GM19043 (cell line): ENCODE measurements at regions not wholly inside any gene's neighbourhood (a gene's known extent, or its start where the extent isn't known, plus 50 kb on each side); places are given as distances from the start of the nearest gene placed in this dataset.
"Not testable (repeated sequence)": the region's sequence is repeated elsewhere in the genome, so short reads cannot be mapped to it uniquely, and the experiment has no call there.

Experiments
- ATAC-seq: cut with Tn5 transposase; IDR thresholded peaks from one replicate; pipeline ENCODE4 v1.9.1; 2021; ENCODE audit warnings: low read depth; ENCODE audit not compliant: unreplicated experiment

GRCh38 chr12:118534003-118534402 is 157.6 kb downstream of the SUDS3 start:
- no peak for ATAC-seq

GRCh38 chr12:118536306-118536906 is 160.1 kb downstream of the SUDS3 start:
- ATAC-seq, result no peak

DNA sequence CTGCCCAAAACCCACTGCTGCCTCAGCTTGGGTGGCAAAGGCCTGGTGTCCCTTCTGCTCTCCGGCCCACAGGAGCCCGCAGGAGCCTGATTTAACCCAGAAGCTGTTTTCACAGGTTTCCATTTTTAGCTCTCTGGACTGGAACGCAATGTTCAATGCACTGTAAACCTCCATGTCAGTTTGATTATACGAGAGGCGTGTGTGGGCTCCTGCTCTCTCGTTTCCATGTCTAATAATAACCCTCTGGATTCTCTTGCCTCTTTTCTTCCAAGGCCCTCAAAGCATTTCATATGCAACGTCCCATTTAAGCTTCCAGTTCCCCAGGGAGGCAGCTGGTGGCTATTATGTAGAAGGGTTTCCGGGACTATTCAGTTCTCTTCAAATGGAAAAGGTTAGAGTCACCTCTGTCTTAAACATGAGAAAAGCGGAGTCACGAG is 161.1 kb downstream of the SUDS3 start:
- ATAC-seq, result no peak

GRCh38 chr12:118541071-118541470 is 164.7 kb downstream of the SUDS3 start:
- no peak for ATAC-seq

DNA sequence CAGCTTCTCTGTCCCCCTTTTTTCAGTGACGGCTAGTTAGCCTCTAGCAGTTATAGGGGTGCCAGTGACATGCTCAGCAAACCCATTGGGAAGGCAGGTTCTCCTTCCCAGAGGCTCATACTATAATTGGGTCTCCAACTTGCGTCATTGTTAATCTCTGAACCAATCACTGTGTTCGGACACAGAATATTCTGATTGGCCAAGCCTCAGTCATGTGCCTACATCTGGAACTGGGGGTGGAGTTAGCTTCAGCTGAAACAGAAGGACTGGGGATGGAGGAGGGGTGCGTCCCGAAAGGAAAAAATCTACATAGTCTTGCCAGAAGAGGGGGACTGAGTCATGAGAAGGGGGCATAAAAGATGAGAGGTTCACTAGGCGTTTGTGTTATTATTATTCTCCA is 165.6 kb downstream of the SUDS3 start:
- no peak for ATAC-seq

GRCh38 chr12:118543651-118544050 is 167.3 kb downstream of the SUDS3 start:
- no peak for ATAC-seq

GRCh38 chr12:118544569-118544968 is 168.2 kb downstream of the SUDS3 start:
- no peak for ATAC-seq

- ATAC-seq, result not testable (repeated sequence)
Observed at GRCh38 chr12:118547606-118548005, 171.3 kb downstream of the SUDS3 start.

GRCh38 chr12:118548887-118549509 is 172.6 kb downstream of the SUDS3 start:
- no peak for ATAC-seq

- ATAC-seq, result no peak
Observed at GRCh38 chr12:118549510-118549980, 173.2 kb downstream of the SUDS3 start.

GRCh38 chr12:118553856-118554504 is 177.6 kb downstream of the SUDS3 start:
- ATAC-seq, result no peak

DNA sequence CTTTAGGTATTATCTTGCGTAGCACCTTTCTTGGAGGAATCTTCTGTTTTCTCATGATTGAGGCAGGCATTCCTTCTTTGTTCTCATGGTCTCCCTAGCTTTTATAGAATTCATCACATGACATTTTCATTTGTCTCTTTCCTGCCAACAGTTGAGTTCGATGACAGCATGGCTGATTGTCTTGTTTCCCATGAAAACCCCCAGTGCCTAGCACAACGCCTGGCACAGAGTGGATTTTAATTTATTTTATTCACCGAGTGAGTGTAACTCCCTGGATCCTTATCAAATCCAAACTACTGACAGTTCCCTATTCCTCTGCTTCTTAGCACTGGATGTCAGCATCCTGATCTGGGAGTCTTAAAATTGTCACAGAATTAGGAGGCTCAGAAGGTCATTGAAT is 182.6 kb downstream of the SUDS3 start:
- no peak for ATAC-seq

GRCh38 chr12:118560733-118561132 is 184.4 kb downstream of the SUDS3 start:
- ATAC-seq, result no peak

DNA sequence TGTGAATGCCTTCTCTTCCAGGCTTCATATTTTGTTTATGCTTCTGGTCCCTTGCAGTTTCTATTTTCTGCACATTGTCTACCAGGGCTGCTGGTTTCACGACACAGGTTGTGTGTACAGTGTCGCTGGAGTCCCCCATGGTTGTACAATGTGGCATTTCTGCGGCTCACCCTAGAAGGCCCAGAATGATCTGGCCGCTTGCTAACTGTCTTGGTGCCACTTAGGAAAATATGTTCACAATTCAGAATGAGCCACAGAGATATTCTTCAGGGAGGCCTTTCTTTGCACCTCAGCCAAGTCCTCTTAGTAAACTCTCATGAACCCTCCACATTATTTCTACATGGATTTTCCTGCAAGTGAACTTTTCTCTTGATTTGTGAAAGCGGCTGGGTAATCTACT is 195.4 kb downstream of the SUDS3 start:
- ATAC-seq, result no peak

DNA sequence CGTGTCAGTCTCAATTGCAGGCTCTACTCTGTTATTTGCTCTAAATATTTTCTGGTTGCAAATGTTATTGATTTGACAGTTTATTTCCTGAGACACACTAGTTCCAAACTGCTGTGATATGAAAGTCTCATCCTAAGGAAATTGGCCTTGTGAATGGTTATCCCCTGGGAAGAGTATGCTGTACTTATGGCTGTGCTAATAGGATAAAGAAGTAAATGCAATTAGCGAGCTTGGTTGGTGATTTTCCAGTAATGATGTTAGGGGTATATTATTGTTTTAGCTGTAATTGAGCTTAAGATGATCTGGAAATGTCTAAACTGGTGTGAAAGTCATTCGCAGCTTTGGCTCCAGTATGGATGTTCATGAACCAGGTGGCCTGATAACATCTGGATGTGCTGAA is 197.9 kb downstream of the SUDS3 start:
- no peak for ATAC-seq

- ATAC-seq, result no peak
Observed at GRCh38 chr12:118575730-118576129, 199.4 kb downstream of the SUDS3 start.

DNA sequence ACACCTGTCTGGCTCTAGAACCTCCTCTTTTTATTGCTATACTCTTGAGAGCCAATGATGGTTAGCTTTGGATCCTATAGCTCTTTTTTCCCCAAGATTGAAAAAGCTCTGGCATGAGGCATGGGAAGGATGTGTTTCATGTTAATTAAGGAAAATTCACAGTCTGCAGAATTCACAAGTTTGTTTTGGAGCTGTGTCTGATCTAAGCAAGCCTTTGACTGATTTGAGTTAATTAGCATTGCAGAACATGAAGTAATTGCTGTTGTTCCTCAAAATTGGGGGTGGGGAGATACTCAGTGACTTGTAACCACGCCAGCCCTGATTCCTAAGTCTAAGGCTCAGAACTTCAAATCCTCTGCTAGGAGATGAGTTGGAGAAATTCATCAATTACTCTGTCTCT is 205.0 kb downstream of the SUDS3 start:
- ATAC-seq, result no peak

DNA sequence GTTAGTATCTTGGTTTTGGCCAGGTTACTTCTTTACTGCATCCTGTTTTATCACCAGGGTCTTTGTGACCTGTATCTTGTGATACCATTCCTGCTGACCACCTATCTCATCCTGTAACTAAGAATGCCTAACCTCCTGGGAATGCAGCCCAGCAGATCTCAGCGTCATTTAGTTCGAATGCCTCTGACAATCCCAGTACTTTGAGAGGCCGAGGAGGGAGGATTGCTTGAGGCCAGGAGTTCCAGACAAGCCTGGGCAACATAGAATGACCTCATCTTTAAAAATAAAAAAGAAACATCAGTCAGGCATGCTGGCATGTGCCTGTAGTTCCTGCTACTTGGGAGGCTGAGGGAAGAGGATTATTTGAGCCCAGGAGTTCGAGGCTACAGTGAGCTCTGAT is 206.5 kb downstream of the SUDS3 start:
- ATAC-seq, result no peak

GRCh38 chr12:118586433-118586832 is 210.1 kb downstream of the SUDS3 start:
- ATAC-seq, result no peak

GRCh38 chr12:118589162-118589561 is 212.8 kb downstream of the SUDS3 start:
- no peak for ATAC-seq

GRCh38 chr12:118590406-118591150 is 214.2 kb downstream of the SUDS3 start:
- no peak for ATAC-seq
